ENCODE measurements at regions not wholly inside any gene's neighbourhood (a gene's known extent, or its start where the extent isn't known, plus 50 kb on each side); places are given as distances from the start of the nearest gene placed in this dataset.

DNA sequence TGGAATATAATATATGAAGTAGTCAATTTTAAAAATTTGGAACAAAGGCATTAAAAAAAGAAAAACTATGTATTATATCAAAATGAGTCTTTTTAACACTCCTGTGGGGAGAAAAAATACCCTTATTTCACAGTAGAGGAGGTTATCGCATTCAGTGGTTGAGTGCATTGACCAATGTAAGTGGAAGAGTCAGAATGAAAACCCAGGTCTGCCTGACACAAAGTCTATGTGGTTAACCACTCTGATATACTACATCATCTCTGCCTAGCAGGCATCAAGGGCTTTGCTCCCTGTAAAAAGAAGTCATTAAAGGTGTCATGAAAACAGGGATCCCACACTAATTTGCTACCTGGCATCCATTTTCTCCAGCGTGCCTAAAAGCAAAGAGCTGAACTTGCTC is 417.2 kb upstream of the C9orf72 start:
- Histone ChIP-seq H3K4me1 (ENCODE audit: insufficient read depth, low read length, severe bottlenecking) (no peaks in the 10 kb centered on the region), H3K27ac (ENCODE audit: low read depth, low read length, poor library complexity, severe bottlenecking) (no peak overlapping the region), H3K27me3 (ENCODE audit: insufficient read depth, low read length) (no peaks in the 10 kb centered on the region), H2AFZ (ENCODE audit: low read length) (no peak overlapping the region), H3K4me3 (ENCODE audit: low read depth, low read length, poor library complexity, severe bottlenecking) (no peak overlapping the region), H3K79me2 (ENCODE audit: insufficient read depth, low read length) (no peaks in the 10 kb centered on the region), H3K9me3 (ENCODE audit: low read length) (no peaks in the 10 kb centered on the region), H3K9me2 (ENCODE audit: low read depth, low read length) (no peaks in the 10 kb centered on the region), H3K36me3 (ENCODE audit: insufficient read depth, low read length) (no peaks in the 10 kb centered on the region), H3F3A (ENCODE audit: insufficient read depth, low read length) (no peaks in the 10 kb centered on the region), H4K20me1 (ENCODE audit: insufficient read depth, low read length) (no peaks in the 10 kb centered on the region), H3K9ac (ENCODE audit: low read length) (no peak overlapping the region), H3K4me2 (ENCODE audit: low read length) (no peak overlapping the region)
- TF ChIP-seq EZH2 (IDR thresholded peaks at IDR 0.05; ENCODE audit: borderline replicate concordance, low read length) (no peak), CTCF (IDR thresholded peaks at IDR 0.05; ENCODE audit: low read length) (no peak)

DNA sequence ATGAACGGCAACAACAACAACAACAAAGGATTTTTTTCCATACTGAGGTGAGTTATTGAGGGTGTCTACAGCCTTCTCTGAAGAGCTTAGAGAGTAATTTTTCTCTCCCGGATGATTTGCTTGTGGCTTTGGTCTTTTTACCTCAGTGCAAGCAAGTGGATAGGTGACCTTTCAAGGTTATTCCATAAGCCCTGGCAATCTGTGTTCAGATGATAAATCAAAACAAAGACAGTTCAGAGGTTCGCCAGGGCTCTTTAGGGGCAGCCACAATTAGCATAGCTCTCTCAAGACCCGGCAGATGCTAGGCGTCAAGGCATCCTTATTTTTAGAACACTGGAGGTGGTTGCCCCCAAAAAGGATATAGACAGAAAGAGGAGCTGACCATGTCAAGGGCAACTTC is 417.9 kb upstream of the C9orf72 start:
- Histone ChIP-seq H3K4me1 (ENCODE audit: insufficient read depth, low read length, severe bottlenecking) (no peaks in the 10 kb centered on the region), H3F3A (ENCODE audit: insufficient read depth, low read length) (no peaks in the 10 kb centered on the region), H3K79me2 (ENCODE audit: insufficient read depth, low read length) (no peaks in the 10 kb centered on the region), H3K36me3 (ENCODE audit: insufficient read depth, low read length) (no peaks in the 10 kb centered on the region), H3K27me3 (ENCODE audit: insufficient read depth, low read length) (no peaks in the 10 kb centered on the region), H3K4me2 (ENCODE audit: low read length) (no peak overlapping the region), H3K4me3 (ENCODE audit: low read depth, low read length, poor library complexity, severe bottlenecking) (no peak overlapping the region), H3K9ac (ENCODE audit: low read length) (no peak overlapping the region), H3K9me3 (ENCODE audit: low read length) (no peaks in the 10 kb centered on the region), H2AFZ (ENCODE audit: low read length) (no peak overlapping the region), H3K27ac (ENCODE audit: low read depth, low read length, poor library complexity, severe bottlenecking) (no peak overlapping the region), H3K9me2 (ENCODE audit: low read depth, low read length) (no peaks in the 10 kb centered on the region), H4K20me1 (ENCODE audit: insufficient read depth, low read length) (no peaks in the 10 kb centered on the region)
- TF ChIP-seq EZH2 (IDR thresholded peaks at IDR 0.05; ENCODE audit: borderline replicate concordance, low read length) (no peak), CTCF (IDR thresholded peaks at IDR 0.05; ENCODE audit: low read length) (no peak)

DNA sequence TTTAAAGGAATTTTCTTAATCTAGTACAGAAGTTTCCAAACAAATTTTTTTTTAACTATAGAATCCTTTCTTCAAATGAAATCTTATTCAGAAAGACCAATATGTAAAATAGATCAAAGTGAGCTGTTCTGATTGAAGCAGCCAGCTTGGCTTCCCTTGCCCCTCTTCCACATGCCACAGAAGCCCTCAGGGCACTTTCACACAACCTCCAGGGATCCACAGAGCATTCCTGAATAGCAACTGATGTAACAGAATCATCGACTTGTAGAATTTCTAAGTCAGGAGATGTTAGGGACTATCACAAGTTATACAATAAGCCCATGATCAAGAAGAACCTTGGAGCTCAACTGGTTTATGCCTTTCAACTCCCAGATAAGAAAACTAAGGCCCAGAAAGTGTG is 427.8 kb upstream of the C9orf72 start:
- no peaks in the 10 kb centered on the region for H3K4me1 ChIP-seq (ENCODE audit: insufficient read depth, low read length, severe bottlenecking)
- TF ChIP-seq CTCF (IDR thresholded peaks at IDR 0.05; ENCODE audit: low read length) = no peak
- no peak for TF ChIP-seq EZH2 (IDR thresholded peaks at IDR 0.05; ENCODE audit: borderline replicate concordance, low read length)

More for the DNA sequence above, 427.8 kb upstream of the C9orf72 start:
- Histone ChIP-seq H3K79me2 (ENCODE audit: insufficient read depth, low read length) (no peaks in the 10 kb centered on the region), H2AFZ (ENCODE audit: low read length) (no peak overlapping the region), H3F3A (ENCODE audit: insufficient read depth, low read length) (no peaks in the 10 kb centered on the region), H3K27ac (ENCODE audit: low read depth, low read length, poor library complexity, severe bottlenecking) (no peak overlapping the region), H3K36me3 (ENCODE audit: insufficient read depth, low read length) (no peaks in the 10 kb centered on the region), H3K9me2 (ENCODE audit: low read depth, low read length) (no peaks in the 10 kb centered on the region), H3K9me3 (ENCODE audit: low read length) (no peaks in the 10 kb centered on the region), H3K4me3 (ENCODE audit: low read depth, low read length, poor library complexity, severe bottlenecking) (no peak overlapping the region), H4K20me1 (ENCODE audit: insufficient read depth, low read length) (no peaks in the 10 kb centered on the region), H3K9ac (ENCODE audit: low read length) (no peak overlapping the region), H3K27me3 (ENCODE audit: insufficient read depth, low read length) (no peaks in the 10 kb centered on the region), H3K4me2 (ENCODE audit: low read length) (no peak overlapping the region)
